Upper lobe of left lung (tissue), 4 donors: ENCODE measurements at regions not wholly inside any gene's neighbourhood (a gene's known extent, or its start where the extent isn't known, plus 50 kb on each side); places are given as distances from the start of the nearest gene placed in this dataset.

Experiments used
- CTCF ChIP-seq, 6 experiments: fragments of 450-650 bp in 4 of 6; fragments of 200-600 bp in 2 of 6; sonication (generic) in 2 of 6; IDR thresholded peaks; one replicate each; pipeline ENCODE4 v1.5.1; 2016 to 2019; ENCODE audit warnings: antibody characterized with exemption in 6 of 6
- EP300 ChIP-seq, 4 donors: sonication (generic); formaldehyde crosslinking; IDR thresholded peaks; one replicate each; pipeline ENCODE4 v1.5.1; 2017; ENCODE audit warnings: antibody characterized with exemption in 4 of 4, control low read depth in 2 of 4
- POLR2A ChIP-seq, 4 donors: fragments of 450-650 bp; IDR thresholded peaks; one replicate each; pipeline ENCODE4 v1.5.1; 2016 to 2017; ENCODE audit warnings: antibody characterized with exemption in 4 of 4, mild to moderate bottlenecking in 2 of 4
- POLR2AphosphoS5 ChIP-seq, 2 donors: sonication (generic); formaldehyde crosslinking; IDR thresholded peaks; one replicate each; pipeline ENCODE4 v1.5.1; 2017; ENCODE audit warnings: antibody characterized with exemption in 2 of 2

- TF ChIP-seq EP300 (IDR thresholded peaks at IDR 0.05): no peak
- TF ChIP-seq CTCF (IDR thresholded peaks at IDR 0.05): no peak
- no peak for TF ChIP-seq POLR2A (IDR thresholded peaks at IDR 0.05)
- no peak for TF ChIP-seq POLR2AphosphoS5 (IDR thresholded peaks at IDR 0.05)
Measured at GRCh38 chr5:166172597-166172996, 2118.8 kb upstream of the WWC1 start.
